PFSK-1 (cell line): ENCODE measurements at regions not wholly inside any gene's neighbourhood (a gene's known extent, or its start where the extent isn't known, plus 50 kb on each side); places are given as distances from the start of the nearest gene placed in this dataset.

Experiments used
- POLR2AphosphoS5 ChIP-seq: IDR thresholded peaks from 2 replicates; pipeline ENCODE4 v1.6.1; 2012; ENCODE audit warnings: low read depth, mild to moderate bottlenecking, control low read depth, low read length, moderate library complexity
- REST ChIP-seq, 2 experiments: IDR thresholded peaks; 2 replicates each; pipeline versions ENCODE4 v1.6.1 to v1.8.0; 2011 to 2012; ENCODE audit warnings: low read depth in 2 of 2, low read length in 2 of 2, control low read depth in 1 of 2, inconsistent platforms in 1 of 2, mild to moderate bottlenecking in 1 of 2, moderate library complexity in 1 of 2; ENCODE audit not compliant: insufficient read depth in 1 of 2
- SIN3A ChIP-seq: IDR thresholded peaks from 2 replicates; pipeline ENCODE4 v1.6.1; 2012; ENCODE audit warnings: mild to moderate bottlenecking, low read length, moderate library complexity, borderline replicate concordance; ENCODE audit not compliant: insufficient read depth
- TAF1 ChIP-seq: IDR thresholded peaks from 2 replicates; pipeline ENCODE4 v1.6.1; 2012; ENCODE audit warnings: low read length, control low read depth, borderline replicate concordance; ENCODE audit not compliant: insufficient read depth

DNA sequence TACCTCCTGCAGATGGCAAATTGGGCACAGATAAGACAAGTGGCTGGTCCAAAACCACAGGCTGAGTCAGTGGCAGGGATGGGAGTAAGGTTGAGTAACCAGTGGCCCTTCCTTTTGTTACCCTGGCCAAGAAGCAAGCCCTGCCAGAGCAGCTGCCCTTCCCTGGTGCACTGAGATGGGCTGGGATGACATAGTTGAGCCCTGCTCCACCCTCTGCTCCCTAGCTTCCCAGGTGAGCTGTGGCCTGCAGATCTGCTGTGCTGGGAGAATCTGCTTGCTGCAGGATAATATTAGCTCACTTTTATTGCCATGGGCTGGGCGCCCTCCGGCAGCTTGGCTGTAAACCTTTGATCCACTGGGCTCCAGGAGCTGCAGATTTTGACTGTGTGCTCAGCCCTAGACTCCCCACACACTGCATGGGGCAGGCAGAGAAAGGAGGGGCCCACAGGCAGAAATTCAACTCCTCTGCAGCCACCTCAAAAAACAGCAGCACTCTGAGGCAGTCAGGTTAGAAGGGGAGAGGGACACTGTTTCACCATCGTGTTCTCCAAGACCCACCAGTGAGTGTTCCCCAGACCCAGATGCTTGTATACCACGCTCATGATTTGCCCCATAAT lies 101.8 kb downstream of the CBLN1 start:
- TF ChIP-seq SIN3A = no peak
- TF ChIP-seq POLR2AphosphoS5 = no peak
- no peak for TF ChIP-seq REST (IDR thresholded peaks at IDR 0.05; ENCODE audit: insufficient read depth in 1 of 2, low read depth in 2 of 2, low read length in 2 of 2)
- no peak for TF ChIP-seq TAF1
